ENCODE measurements at regions not wholly inside any gene's neighbourhood (a gene's known extent, or its start where the extent isn't known, plus 50 kb on each side); places are given as distances from the start of the nearest gene placed in this dataset.

DNA sequence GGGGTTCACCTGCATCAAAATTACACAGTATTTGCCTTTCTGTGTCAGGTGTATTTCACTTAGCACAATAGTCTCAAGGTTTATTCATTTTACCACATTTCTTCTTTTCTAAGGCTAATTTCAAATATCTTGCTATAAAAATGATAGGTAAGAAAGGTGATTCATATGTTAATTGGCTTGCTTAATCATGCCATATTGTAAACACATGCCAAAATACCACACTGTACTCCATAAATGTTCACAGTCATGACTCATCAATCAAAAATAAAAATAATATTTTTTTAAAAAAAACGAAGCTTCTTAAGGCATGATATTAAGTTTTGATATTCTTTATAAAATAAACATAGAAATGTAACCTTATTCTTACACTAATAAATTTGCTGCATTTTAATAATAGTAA lies 947.1 kb downstream of the GRM8 start:
- TF ChIP-seq CEBPB (IDR thresholded peaks at IDR 0.05), result no peak
- TF ChIP-seq ZBTB7A (IDR thresholded peaks at IDR 0.05; ENCODE audit: low read depth), result no peak
- no peak for TF ChIP-seq NFIC (IDR thresholded peaks at IDR 0.05)
- no peak for TF ChIP-seq EGR1 (IDR thresholded peaks at IDR 0.05)
- TF ChIP-seq, protein P1, sequence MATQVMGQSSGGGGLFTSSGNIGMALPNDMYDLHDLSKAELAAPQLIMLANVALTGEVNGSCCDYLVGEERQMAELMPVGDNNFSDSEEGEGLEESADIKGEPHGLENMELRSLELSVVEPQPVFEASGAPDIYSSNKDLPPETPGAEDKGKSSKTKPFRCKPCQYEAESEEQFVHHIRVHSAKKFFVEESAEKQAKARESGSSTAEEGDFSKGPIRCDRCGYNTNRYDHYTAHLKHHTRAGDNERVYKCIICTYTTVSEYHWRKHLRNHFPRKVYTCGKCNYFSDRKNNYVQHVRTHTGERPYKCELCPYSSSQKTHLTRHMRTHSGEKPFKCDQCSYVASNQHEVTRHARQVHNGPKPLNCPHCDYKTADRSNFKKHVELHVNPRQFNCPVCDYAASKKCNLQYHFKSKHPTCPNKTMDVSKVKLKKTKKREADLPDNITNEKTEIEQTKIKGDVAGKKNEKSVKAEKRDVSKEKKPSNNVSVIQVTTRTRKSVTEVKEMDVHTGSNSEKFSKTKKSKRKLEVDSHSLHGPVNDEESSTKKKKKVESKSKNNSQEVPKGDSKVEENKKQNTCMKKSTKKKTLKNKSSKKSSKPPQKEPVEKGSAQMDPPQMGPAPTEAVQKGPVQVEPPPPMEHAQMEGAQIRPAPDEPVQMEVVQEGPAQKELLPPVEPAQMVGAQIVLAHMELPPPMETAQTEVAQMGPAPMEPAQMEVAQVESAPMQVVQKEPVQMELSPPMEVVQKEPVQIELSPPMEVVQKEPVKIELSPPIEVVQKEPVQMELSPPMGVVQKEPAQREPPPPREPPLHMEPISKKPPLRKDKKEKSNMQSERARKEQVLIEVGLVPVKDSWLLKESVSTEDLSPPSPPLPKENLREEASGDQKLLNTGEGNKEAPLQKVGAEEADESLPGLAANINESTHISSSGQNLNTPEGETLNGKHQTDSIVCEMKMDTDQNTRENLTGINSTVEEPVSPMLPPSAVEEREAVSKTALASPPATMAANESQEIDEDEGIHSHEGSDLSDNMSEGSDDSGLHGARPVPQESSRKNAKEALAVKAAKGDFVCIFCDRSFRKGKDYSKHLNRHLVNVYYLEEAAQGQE (IDR thresholded peaks at IDR 0.05; ENCODE audit: low read depth), result no peak
- no peak for TF ChIP-seq RAD21 (IDR thresholded peaks at IDR 0.05; ENCODE audit: low read depth)
- no peak for TF ChIP-seq CREB1 (IDR thresholded peaks at IDR 0.05; ENCODE audit: low read depth)
- TF ChIP-seq, protein P2, sequence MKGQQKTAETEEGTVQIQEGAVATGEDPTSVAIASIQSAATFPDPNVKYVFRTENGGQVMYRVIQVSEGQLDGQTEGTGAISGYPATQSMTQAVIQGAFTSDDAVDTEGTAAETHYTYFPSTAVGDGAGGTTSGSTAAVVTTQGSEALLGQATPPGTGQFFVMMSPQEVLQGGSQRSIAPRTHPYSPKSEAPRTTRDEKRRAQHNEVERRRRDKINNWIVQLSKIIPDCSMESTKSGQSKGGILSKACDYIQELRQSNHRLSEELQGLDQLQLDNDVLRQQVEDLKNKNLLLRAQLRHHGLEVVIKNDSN (IDR thresholded peaks at IDR 0.05), result no peak
- TF ChIP-seq TAF1 (IDR thresholded peaks at IDR 0.05; ENCODE audit: low read depth), result no peak
- no peak for TF ChIP-seq TEAD4 (IDR thresholded peaks at IDR 0.05)
- no peak for TF ChIP-seq EP300 (IDR thresholded peaks at IDR 0.05; ENCODE audit: borderline replicate concordance)
- TF ChIP-seq, protein P3, sequence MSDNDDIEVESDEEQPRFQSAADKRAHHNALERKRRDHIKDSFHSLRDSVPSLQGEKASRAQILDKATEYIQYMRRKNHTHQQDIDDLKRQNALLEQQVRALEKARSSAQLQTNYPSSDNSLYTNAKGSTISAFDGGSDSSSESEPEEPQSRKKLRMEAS (IDR thresholded peaks at IDR 0.05), result no peak
- TF ChIP-seq FOXM1 (IDR thresholded peaks at IDR 0.05; ENCODE audit: borderline replicate concordance, low read depth), result no peak
- TF ChIP-seq TCF12 (IDR thresholded peaks at IDR 0.05; ENCODE audit: low read depth), result no peak
- TF ChIP-seq YY1 (IDR thresholded peaks at IDR 0.05; ENCODE audit: low read depth), result no peak

DNA sequence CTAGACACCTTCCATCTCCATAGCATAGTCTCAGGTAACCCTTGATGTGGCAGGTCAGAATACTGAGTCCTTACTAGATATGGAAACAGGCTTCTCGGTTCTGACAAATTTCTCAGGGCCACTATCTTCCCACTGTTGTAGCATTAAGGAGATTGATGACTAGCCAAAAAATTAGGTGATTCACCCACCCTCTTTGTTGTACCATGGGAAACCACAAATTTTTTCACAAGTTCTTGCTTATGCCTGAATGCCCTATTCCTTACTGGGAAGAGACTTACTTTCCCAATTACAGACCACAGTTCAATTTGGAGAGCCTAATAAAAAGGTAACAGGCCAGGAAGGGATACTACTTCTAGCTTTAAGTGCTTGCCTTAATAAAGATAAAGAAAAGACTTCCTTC lies 948.8 kb downstream of the GRM8 start:
- TF ChIP-seq TEAD4 (IDR thresholded peaks at IDR 0.05), result no peak
- TF ChIP-seq, protein P3 (IDR thresholded peaks at IDR 0.05), result no peak
- TF ChIP-seq CEBPB (IDR thresholded peaks at IDR 0.05), result no peak
- TF ChIP-seq YY1 (IDR thresholded peaks at IDR 0.05; ENCODE audit: low read depth), result no peak
- no peak for TF ChIP-seq EGR1 (IDR thresholded peaks at IDR 0.05)
- TF ChIP-seq TCF12 (IDR thresholded peaks at IDR 0.05; ENCODE audit: low read depth), result no peak
- TF ChIP-seq, protein P2 (IDR thresholded peaks at IDR 0.05), result no peak
- no peak for TF ChIP-seq FOXM1 (IDR thresholded peaks at IDR 0.05; ENCODE audit: borderline replicate concordance, low read depth)
- TF ChIP-seq NFIC (IDR thresholded peaks at IDR 0.05), result no peak
- TF ChIP-seq ZBTB7A (IDR thresholded peaks at IDR 0.05; ENCODE audit: low read depth), result no peak
- TF ChIP-seq TAF1 (IDR thresholded peaks at IDR 0.05; ENCODE audit: low read depth), result no peak
- TF ChIP-seq RAD21 (IDR thresholded peaks at IDR 0.05; ENCODE audit: low read depth), result no peak
- TF ChIP-seq, protein P1 (IDR thresholded peaks at IDR 0.05; ENCODE audit: low read depth), result no peak
- no peak for TF ChIP-seq EP300 (IDR thresholded peaks at IDR 0.05; ENCODE audit: borderline replicate concordance)
- TF ChIP-seq CREB1 (IDR thresholded peaks at IDR 0.05; ENCODE audit: low read depth), result no peak

DNA sequence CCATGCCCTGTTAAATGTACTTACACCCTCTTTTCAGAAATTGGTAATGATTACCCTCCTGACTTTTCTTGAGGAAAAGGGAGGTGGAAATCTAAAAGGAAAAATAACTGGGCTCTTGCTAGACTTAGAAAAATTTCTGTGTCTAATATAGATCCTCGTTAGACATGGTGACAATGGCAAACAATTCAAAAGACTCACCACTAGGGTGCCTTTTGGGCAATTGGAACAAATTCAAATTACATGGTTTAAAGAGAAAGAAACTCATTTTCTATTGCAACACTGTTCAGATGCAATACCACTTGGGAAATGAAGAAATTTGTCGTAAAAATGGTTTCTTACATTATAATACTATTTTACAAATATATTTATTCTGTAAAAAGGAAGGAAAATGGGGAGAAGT lies 950.1 kb downstream of the GRM8 start:
- TF ChIP-seq, protein P3 (IDR thresholded peaks at IDR 0.05), result no peak

DNA sequence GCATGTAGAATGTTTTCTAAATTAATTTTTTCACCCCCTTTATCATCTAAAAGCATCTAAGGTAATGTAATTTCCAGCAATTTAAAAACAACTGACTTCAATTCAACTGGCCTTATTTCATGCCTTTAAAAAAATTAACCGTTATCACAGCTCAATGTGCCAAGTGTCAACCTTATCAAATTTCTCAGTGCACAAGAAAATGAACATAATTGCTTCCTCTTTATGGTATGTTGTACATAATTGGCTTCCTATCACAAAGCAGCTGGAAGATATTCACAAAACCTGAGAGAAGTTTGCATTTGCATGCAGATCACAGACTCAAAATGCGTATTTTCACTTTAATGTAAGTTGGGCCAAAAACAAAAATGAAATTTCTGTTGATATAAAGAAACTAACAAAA lies 966.4 kb downstream of the GRM8 start:
- TF ChIP-seq TCF12 (IDR thresholded peaks at IDR 0.05; ENCODE audit: low read depth), result no peak
- no peak for TF ChIP-seq NFIC (IDR thresholded peaks at IDR 0.05)
- no peak for TF ChIP-seq EP300 (IDR thresholded peaks at IDR 0.05; ENCODE audit: borderline replicate concordance)
- TF ChIP-seq, protein P2 (IDR thresholded peaks at IDR 0.05), result no peak

DNA sequence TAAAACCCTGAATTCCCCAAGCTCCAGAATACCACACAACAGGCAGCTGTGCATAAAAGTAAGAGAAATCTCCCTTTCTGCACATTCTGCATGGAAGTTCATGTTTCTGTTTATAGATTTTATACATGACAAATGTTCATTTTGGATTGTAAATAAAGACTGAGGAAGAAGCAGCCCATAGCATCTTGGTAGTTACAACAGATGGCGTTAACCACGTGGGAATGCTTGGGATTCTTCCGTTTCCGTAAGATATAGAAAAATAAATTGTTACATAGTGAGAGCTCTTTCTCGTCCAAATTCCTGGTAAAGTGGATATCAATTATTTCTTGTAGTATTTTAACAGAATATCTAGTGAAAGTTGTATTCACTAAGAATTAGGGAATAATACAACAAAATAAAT lies 1016.5 kb downstream of the GRM8 start:
- TF ChIP-seq, protein P3 (IDR thresholded peaks at IDR 0.05), result no peak
- TF ChIP-seq TEAD4 (IDR thresholded peaks at IDR 0.05), result no peak
- no peak for TF ChIP-seq ZBTB7A (IDR thresholded peaks at IDR 0.05; ENCODE audit: low read depth)
- TF ChIP-seq NFIC (IDR thresholded peaks at IDR 0.05), result no peak
- no peak for TF ChIP-seq CEBPB (IDR thresholded peaks at IDR 0.05)
- no peak for TF ChIP-seq RAD21 (IDR thresholded peaks at IDR 0.05; ENCODE audit: low read depth)

Data from Ishikawa (cell line).